H1 (cell line): ENCODE measurements at regions not wholly inside any gene's neighbourhood (a gene's known extent, or its start where the extent isn't known, plus 50 kb on each side); places are given as distances from the start of the nearest gene placed in this dataset.

Experiments
- CTCF ChIA-PET: fragments of 300-600 bp; sonication (Branson Sonifier 250); formaldehyde crosslinking; loops from one replicate; lab custom pipeline; 2021; ENCODE audit not compliant: partially characterized antibody; lab: Charles Lee
- POLR2A ChIA-PET: fragments of 300-600 bp; sonication (Branson Sonifier 250); formaldehyde crosslinking; loops from one replicate; lab custom pipeline; 2021; ENCODE audit warnings: inconsistent platforms; ENCODE audit not compliant: partially characterized antibody; lab: Charles Lee
- DNase-seq, 2 experiments: peaks; one replicate each; pipeline versions ENCODE4 v3.0.0 to v3.0.0-alpha.2; 2010 to 2022; ENCODE audit warnings: low spot score in 2 of 2, low read depth in 1 of 2, mixed read lengths in 1 of 2
- FAIRE-seq: peaks from 2 replicates; lab custom pipeline; 2011; peaks lifted over from hg19 to GRCh38; lab: Jason Lieb, UNC
- H2AFZ ChIP-seq: 2 replicates; pipeline ENCODE4 v1.8.1; 2012; ENCODE audit warnings: low read length, inconsistent platforms
- H2AK5ac ChIP-seq: 2 replicates; pipeline ENCODE4 v1.6.1; 2013; ENCODE audit warnings: low read depth, low read length
- H2BK120ac ChIP-seq: replicated peaks from 2 replicates; pipeline ENCODE3; 2013; ENCODE audit warnings: low read depth, low read length, inconsistent platforms
- H2BK12ac ChIP-seq: 2 replicates; pipeline ENCODE4 v1.6.1; 2013; ENCODE audit warnings: low read depth, low read length
- H2BK15ac ChIP-seq: 2 replicates; pipeline ENCODE4 v1.6.1; 2013; ENCODE audit warnings: low read length
- H2BK20ac ChIP-seq: 2 replicates; pipeline ENCODE4 v1.6.1; 2013; ENCODE audit warnings: low read length
- H2BK5ac ChIP-seq: 2 replicates; pipeline ENCODE4 v1.6.1; 2013; ENCODE audit warnings: low read depth, low read length
- H3K14ac ChIP-seq: 2 replicates; pipeline ENCODE4 v1.6.1; 2013; ENCODE audit warnings: inconsistent platforms; ENCODE audit not compliant: insufficient read length
- H3K18ac ChIP-seq: 2 replicates; pipeline ENCODE4 v1.6.1; 2013; ENCODE audit warnings: low read length; ENCODE audit errors: extremely low read depth
- H3K23ac ChIP-seq: 2 replicates; pipeline ENCODE4 v1.6.1; 2013; ENCODE audit warnings: inconsistent platforms; ENCODE audit not compliant: insufficient read length
- H3K23me2 ChIP-seq: 2 replicates; pipeline ENCODE4 v1.6.1; 2013; ENCODE audit warnings: low read depth, low read length
- H3K27ac ChIP-seq: 2 replicates; pipeline ENCODE4 v1.6.1; 2011; ENCODE audit warnings: low read depth, low read length, inconsistent platforms
- H3K27me3 ChIP-seq, 4 experiments: replicated peaks in 1 of 4; 1 replicate in 1 of 4; 2 replicates in 3 of 4; pipeline versions ENCODE4 v1.6.1 to v1.8.1; 2011 to 2013; ENCODE audit warnings: low read length in 3 of 4, mild to moderate bottlenecking in 3 of 4, inconsistent platforms in 2 of 4, mixed read lengths in 2 of 4, moderate library complexity in 1 of 4; ENCODE audit not compliant: control insufficient read depth in 3 of 4, insufficient read depth in 3 of 4; ENCODE audit errors: extremely low read depth in 1 of 4
- H3K36me3 ChIP-seq, 4 experiments: 2 replicates each; pipeline versions ENCODE4 v1.6.1 to v1.8.1; 2011 to 2013; ENCODE audit warnings: mild to moderate bottlenecking in 4 of 4, low read length in 3 of 4, moderate library complexity in 2 of 4, control low read depth in 1 of 4, inconsistent platforms in 1 of 4; ENCODE audit not compliant: insufficient read depth in 4 of 4, control insufficient read depth in 2 of 4
- H3K4ac ChIP-seq: replicated peaks from 2 replicates; pipeline ENCODE3; 2013; ENCODE audit warnings: low read length, low read depth, mixed read lengths, inconsistent platforms; ENCODE audit not compliant: insufficient read length
- H3K4me1 ChIP-seq, 4 experiments: replicated peaks in 1 of 4; 1 replicate in 1 of 4; 2 replicates in 3 of 4; pipeline versions ENCODE4 v1.6.1 to v1.8.1; 2011 to 2013; ENCODE audit warnings: low read length in 3 of 4, inconsistent platforms in 2 of 4, mixed read lengths in 1 of 4; ENCODE audit not compliant: insufficient read depth in 4 of 4, control insufficient read depth in 3 of 4
- H3K4me2 ChIP-seq, 2 experiments: 2 replicates each; pipeline versions ENCODE4 v1.6.1 to v1.8.1; 2011 to 2013; ENCODE audit warnings: low read depth in 2 of 2, low read length in 2 of 2, control low read depth in 1 of 2, inconsistent platforms in 1 of 2, mild to moderate bottlenecking in 1 of 2; ENCODE audit not compliant: insufficient read depth in 1 of 2
- H3K4me3 ChIP-seq, 4 experiments: fragments of 200-600, 300-600 bp in 1 of 4; sonication (generic), shearing (Covaris generic), sonication (Bioruptor Twin) in 1 of 4; 2 replicates each; pipeline versions ENCODE4 v1.5.1 to v1.8.1; 2011 to 2016; ENCODE audit warnings: low read length in 4 of 4, low read depth in 3 of 4, control low read depth in 2 of 4, inconsistent platforms in 2 of 4, mild to moderate bottlenecking in 2 of 4, mixed read lengths in 1 of 4, moderate library complexity in 1 of 4; ENCODE audit not compliant: insufficient read depth in 2 of 4; ENCODE audit errors: extremely low read depth in 1 of 4
- H3K56ac ChIP-seq: replicated peaks from 2 replicates; pipeline ENCODE3; 2013; ENCODE audit warnings: low read depth, mild to moderate bottlenecking, mixed read lengths, low read length, inconsistent platforms; ENCODE audit not compliant: insufficient read length
- H3K79me1 ChIP-seq: 2 replicates; pipeline ENCODE4 v1.6.1; 2013; ENCODE audit warnings: low read depth, low read length, control low read depth
- H3K79me2 ChIP-seq, 2 experiments: 2 replicates each; pipeline versions ENCODE4 v1.6.1 to v1.8.1; 2012 to 2013; ENCODE audit warnings: low read length in 2 of 2, mild to moderate bottlenecking in 2 of 2, inconsistent platforms in 1 of 2; ENCODE audit not compliant: insufficient read depth in 2 of 2, control insufficient read depth in 1 of 2
- H3K9ac ChIP-seq, 4 experiments: replicated peaks in 1 of 4; 1 replicate in 1 of 4; 2 replicates in 3 of 4; pipeline versions ENCODE4 v1.6.1 to v1.8.1; 2011 to 2013; ENCODE audit warnings: low read depth in 3 of 4, low read length in 3 of 4, control low read depth in 2 of 4, mild to moderate bottlenecking in 2 of 4, moderate library complexity in 2 of 4, inconsistent platforms in 1 of 4; ENCODE audit errors: extremely low read depth in 1 of 4
- H3K9me3 ChIP-seq, 2 experiments: 2 replicates each; pipeline versions ENCODE4 v1.6.1 to v1.8.1; 2012 to 2013; ENCODE audit warnings: mild to moderate bottlenecking in 2 of 2, moderate library complexity in 2 of 2, control low read depth in 1 of 2, inconsistent platforms in 1 of 2, low read depth in 1 of 2, low read length in 1 of 2, mixed read lengths in 1 of 2; ENCODE audit not compliant: insufficient read depth in 2 of 2
- H4K20me1 ChIP-seq, 2 experiments: replicated peaks in 1 of 2; 2 replicates each; pipeline versions ENCODE3 to v1.8.1; 2011 to 2013; ENCODE audit warnings: inconsistent platforms in 2 of 2, low read length in 2 of 2, mild to moderate bottlenecking in 1 of 2; ENCODE audit not compliant: insufficient read depth in 2 of 2, control insufficient read depth in 1 of 2
- H4K5ac ChIP-seq: 2 replicates; pipeline ENCODE4 v1.6.1; 2013; ENCODE audit warnings: low read length, low read depth, mixed read lengths, inconsistent platforms; ENCODE audit not compliant: insufficient read length
- H4K8ac ChIP-seq: 2 replicates; pipeline ENCODE4 v1.8.0; 2013; ENCODE audit warnings: mild to moderate bottlenecking, moderate library complexity, low read length, inconsistent platforms; ENCODE audit not compliant: insufficient read depth; ENCODE audit errors: extremely low read depth
- H4K91ac ChIP-seq: replicated peaks from 2 replicates; pipeline ENCODE3; 2013; ENCODE audit warnings: low read length, mixed read lengths, inconsistent platforms; ENCODE audit not compliant: insufficient read length
- CEBPB ChIP-seq: IDR thresholded peaks from 2 replicates; pipeline ENCODE4 v1.6.1; 2012; ENCODE audit warnings: low read depth, low read length
- CTBP2 ChIP-seq: IDR thresholded peaks from 2 replicates; pipeline ENCODE4 v1.7.0; 2011; ENCODE audit warnings: borderline replicate concordance, mild to moderate bottlenecking, moderate library complexity, mixed read lengths, low read length; ENCODE audit not compliant: insufficient read depth, insufficient read length
- HDAC6 ChIP-seq: IDR thresholded peaks from one replicate; pipeline ENCODE4 v1.7.1; 2012; ENCODE audit warnings: low read depth, mild to moderate bottlenecking, inconsistent platforms, low read length, moderate library complexity
- KDM4A ChIP-seq: IDR thresholded peaks from one replicate; pipeline ENCODE4 v1.7.1; 2012; ENCODE audit warnings: low read depth, mild to moderate bottlenecking, moderate library complexity, low read length, inconsistent platforms; ENCODE audit not compliant: severe bottlenecking
- RXRA ChIP-seq: IDR thresholded peaks from 2 replicates; pipeline ENCODE4 v1.6.1; 2011; ENCODE audit warnings: low read depth, mild to moderate bottlenecking, low read length, moderate library complexity; ENCODE audit not compliant: insufficient read depth
- SP2 ChIP-seq: IDR thresholded peaks from 2 replicates; pipeline ENCODE4 v1.6.1; 2012; ENCODE audit warnings: mild to moderate bottlenecking, low read length, inconsistent platforms
- TCF12 ChIP-seq: IDR thresholded peaks from 2 replicates; pipeline ENCODE4 v1.6.1; 2011; ENCODE audit warnings: low read depth, mild to moderate bottlenecking, low read length
- WGBS, 2 experiments: shearing (Covaris generic) in 1 of 2; methylation state at CpG; one replicate each; pipeline versions ENCODE4 v1.1.6 to v1.1.7; 2013 to 2015; ENCODE audit warnings: low lambda C conversion rate in 2 of 2, mixed read lengths in 2 of 2, inconsistent platforms in 1 of 2, low coverage in 1 of 2, missing lambda C conversion rate in 1 of 2; ENCODE audit not compliant: insufficient replicate concordance in 2 of 2, insufficient coverage in 1 of 2, insufficient read length in 1 of 2; ENCODE audit errors: extremely low coverage in 1 of 2, missing lambda C conversion rate in 1 of 2; 5-methylcytosine and 5-hydroxymethylcytosine counted together

- CTCF ChIA-PET = no interaction called here
- no peak overlapping the region for H2BK15ac ChIP-seq
- no peaks in the 10 kb centered on the region for H3K27me3 ChIP-seq
- no peaks in the 10 kb centered on the region for H3K4me1 ChIP-seq
- H3K4ac ChIP-seq = no peak overlapping the region
- H4K8ac ChIP-seq = no peak overlapping the region
- POLR2A ChIA-PET = no interaction called here
- no peak overlapping the region for H2BK5ac ChIP-seq
- H3K27ac ChIP-seq = no peak overlapping the region
- H3K18ac ChIP-seq = no peak overlapping the region
- no peak overlapping the region for H2BK20ac ChIP-seq
- H3K4me2 ChIP-seq = no peak overlapping the region
- H4K91ac ChIP-seq = no peak overlapping the region
- no peaks in the 10 kb centered on the region for H3K36me3 ChIP-seq
- no peaks in the 10 kb centered on the region for H3K23me2 ChIP-seq
- H2AFZ ChIP-seq = no peak overlapping the region
- no peak overlapping the region for H3K14ac ChIP-seq
- H3K9me3 ChIP-seq = no peaks in the 10 kb centered on the region
- no peak overlapping the region for H3K4me3 ChIP-seq
- no peak overlapping the region for H3K23ac ChIP-seq
- no peaks in the 10 kb centered on the region for H4K20me1 ChIP-seq
- H3K79me1 ChIP-seq = no peaks in the 10 kb centered on the region
- no peak overlapping the region for H2AK5ac ChIP-seq
- no peak overlapping the region for H2BK12ac ChIP-seq
- no peak overlapping the region for H2BK120ac ChIP-seq
- FAIRE-seq (no peak), DNase-seq (no peak)
- H3K79me2 ChIP-seq = no peaks in the 10 kb centered on the region
- no peak overlapping the region for H4K5ac ChIP-seq
- WGBS, 2 experiments = 97% methylated on average over 5 of the region's 5 CpGs; no CpG with 5 or more reads in 1 of the 2 experiments
- no peak overlapping the region for H3K9ac ChIP-seq
- no peak overlapping the region for H3K56ac ChIP-seq
- TF ChIP-seq KDM4A (no peak), TCF12 (no peak), RXRA (no peak), CEBPB (no peak), CTBP2 (no peak), HDAC6 (no peak), SP2 (no peak)
Observed at GRCh38 chr6:86276056-86276455, 633.4 kb upstream of the SYNCRIP start.
